Vagina (tissue), 2 donors: ENCODE measurements at regions not wholly inside any gene's neighbourhood (a gene's known extent, or its start where the extent isn't known, plus 50 kb on each side); places are given as distances from the start of the nearest gene placed in this dataset.

Experiments
- POLR2A ChIP-seq, 2 donors: fragments of 450-650 bp; IDR thresholded peaks; one replicate each; pipeline ENCODE4 v1.6.1; 2017; ENCODE audit warnings: antibody characterized with exemption in 2 of 2, mild to moderate bottlenecking in 2 of 2, moderate library complexity in 2 of 2
- POLR2AphosphoS5 ChIP-seq, 2 donors: sonication (generic); formaldehyde crosslinking; IDR thresholded peaks; one replicate each; pipeline ENCODE4 v1.9.0; 2017; ENCODE audit warnings: antibody characterized with exemption in 2 of 2, mild to moderate bottlenecking in 2 of 2, low read depth in 1 of 2; ENCODE audit not compliant: insufficient read depth in 1 of 2
- TF ChIP-seq, protein P1 (sequence below), 3 experiments: fragments of 450-650 bp in 2 of 3; fragments of 200-600 bp in 1 of 3; sonication (generic) in 1 of 3; IDR thresholded peaks; one replicate each; pipeline ENCODE4 v1.5.1; 2017 to 2019; ENCODE audit warnings: antibody characterized with exemption in 3 of 3, mild to moderate bottlenecking in 2 of 3, moderate library complexity in 2 of 3

DNA sequence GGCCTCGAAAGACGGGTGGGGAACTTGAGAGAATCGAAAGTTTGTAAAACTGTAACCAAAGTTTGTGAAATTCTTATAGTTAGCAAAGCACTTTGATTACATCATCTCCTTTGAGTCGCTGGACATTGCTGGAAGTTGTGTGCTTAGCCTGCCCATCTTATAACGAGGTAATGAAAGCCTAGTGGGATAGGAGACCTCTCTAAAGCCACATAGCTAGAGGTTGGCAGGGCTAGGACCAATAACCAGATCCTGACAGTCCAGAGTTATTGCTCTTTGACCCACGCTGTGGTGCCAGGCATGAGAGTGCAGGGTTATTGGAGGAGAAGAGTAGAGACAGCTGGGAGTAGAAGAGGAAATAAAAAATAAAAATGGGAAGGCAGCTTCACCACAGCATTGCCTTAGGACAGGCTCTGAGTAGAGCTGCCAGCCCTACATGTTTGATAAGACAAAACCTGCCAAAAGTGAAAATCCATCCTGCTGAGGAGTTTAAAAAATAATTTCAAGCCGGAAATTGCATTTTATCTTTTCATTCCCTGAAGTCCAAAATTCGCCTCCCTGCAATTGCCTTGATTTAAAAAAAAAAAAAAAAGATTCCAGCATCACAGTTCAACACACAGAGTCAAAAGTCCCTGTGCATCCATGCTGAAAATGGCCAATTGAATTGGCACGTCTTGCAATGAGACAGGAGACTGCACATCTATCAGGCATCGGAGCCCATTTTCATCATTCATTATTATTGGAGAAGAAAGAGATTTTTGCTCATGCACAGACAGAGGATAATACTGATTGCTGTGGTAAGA, 225.5 kb upstream of the POU2AF2 start:
- TF ChIP-seq, protein P1, sequence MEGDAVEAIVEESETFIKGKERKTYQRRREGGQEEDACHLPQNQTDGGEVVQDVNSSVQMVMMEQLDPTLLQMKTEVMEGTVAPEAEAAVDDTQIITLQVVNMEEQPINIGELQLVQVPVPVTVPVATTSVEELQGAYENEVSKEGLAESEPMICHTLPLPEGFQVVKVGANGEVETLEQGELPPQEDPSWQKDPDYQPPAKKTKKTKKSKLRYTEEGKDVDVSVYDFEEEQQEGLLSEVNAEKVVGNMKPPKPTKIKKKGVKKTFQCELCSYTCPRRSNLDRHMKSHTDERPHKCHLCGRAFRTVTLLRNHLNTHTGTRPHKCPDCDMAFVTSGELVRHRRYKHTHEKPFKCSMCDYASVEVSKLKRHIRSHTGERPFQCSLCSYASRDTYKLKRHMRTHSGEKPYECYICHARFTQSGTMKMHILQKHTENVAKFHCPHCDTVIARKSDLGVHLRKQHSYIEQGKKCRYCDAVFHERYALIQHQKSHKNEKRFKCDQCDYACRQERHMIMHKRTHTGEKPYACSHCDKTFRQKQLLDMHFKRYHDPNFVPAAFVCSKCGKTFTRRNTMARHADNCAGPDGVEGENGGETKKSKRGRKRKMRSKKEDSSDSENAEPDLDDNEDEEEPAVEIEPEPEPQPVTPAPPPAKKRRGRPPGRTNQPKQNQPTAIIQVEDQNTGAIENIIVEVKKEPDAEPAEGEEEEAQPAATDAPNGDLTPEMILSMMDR (IDR thresholded peaks at IDR 0.05): no peak
- TF ChIP-seq POLR2AphosphoS5 (IDR thresholded peaks at IDR 0.05; ENCODE audit: insufficient read depth in 1 of 2, low read depth in 1 of 2) (no peak), POLR2A (IDR thresholded peaks at IDR 0.05) (no peak)
